ENCODE measurements at regions not wholly inside any gene's neighbourhood (a gene's known extent, or its start where the extent isn't known, plus 50 kb on each side); places are given as distances from the start of the nearest gene placed in this dataset.

DNA sequence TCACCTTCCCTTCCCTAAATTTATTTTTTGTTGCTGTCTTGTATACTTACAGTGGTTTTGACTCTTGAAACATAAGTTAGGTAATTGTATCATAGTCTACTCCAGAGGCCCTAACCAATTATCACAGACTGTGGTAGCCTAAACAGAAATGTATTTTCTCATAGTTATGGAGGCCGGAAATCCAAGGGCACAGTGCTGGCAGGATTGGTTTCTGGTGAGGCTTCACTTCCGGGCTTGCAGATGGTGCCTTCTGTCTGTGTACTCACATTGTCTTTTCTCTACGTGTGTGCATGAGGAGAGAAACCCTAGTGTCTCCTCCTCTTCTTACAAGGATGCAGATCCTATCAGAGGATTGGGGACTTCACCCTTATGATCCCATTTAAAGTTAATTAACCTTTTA, 290.2 kb upstream of the KCNMB2 start:
- TF ChIP-seq TP53 (CRISPR knock-in tag; IDR thresholded peaks at IDR 0.05) (no peak), SP1 (CRISPR knock-in tag; conservative IDR thresholded peaks at IDR 0.05) (no peak), FOXK1 (CRISPR knock-in tag; IDR thresholded peaks at IDR 0.05) (no peak), RELA (CRISPR knock-in tag; IDR thresholded peaks at IDR 0.05; ENCODE audit: borderline replicate concordance) (no peak)
- TF ChIP-seq, protein P1, sequence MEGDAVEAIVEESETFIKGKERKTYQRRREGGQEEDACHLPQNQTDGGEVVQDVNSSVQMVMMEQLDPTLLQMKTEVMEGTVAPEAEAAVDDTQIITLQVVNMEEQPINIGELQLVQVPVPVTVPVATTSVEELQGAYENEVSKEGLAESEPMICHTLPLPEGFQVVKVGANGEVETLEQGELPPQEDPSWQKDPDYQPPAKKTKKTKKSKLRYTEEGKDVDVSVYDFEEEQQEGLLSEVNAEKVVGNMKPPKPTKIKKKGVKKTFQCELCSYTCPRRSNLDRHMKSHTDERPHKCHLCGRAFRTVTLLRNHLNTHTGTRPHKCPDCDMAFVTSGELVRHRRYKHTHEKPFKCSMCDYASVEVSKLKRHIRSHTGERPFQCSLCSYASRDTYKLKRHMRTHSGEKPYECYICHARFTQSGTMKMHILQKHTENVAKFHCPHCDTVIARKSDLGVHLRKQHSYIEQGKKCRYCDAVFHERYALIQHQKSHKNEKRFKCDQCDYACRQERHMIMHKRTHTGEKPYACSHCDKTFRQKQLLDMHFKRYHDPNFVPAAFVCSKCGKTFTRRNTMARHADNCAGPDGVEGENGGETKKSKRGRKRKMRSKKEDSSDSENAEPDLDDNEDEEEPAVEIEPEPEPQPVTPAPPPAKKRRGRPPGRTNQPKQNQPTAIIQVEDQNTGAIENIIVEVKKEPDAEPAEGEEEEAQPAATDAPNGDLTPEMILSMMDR (IDR thresholded peaks at IDR 0.05), result no peak
- TF ChIP-seq, protein P2, sequence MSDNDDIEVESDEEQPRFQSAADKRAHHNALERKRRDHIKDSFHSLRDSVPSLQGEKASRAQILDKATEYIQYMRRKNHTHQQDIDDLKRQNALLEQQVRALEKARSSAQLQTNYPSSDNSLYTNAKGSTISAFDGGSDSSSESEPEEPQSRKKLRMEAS (CRISPR knock-in tag; IDR thresholded peaks at IDR 0.05), result no peak
- TF ChIP-seq, protein P3, sequence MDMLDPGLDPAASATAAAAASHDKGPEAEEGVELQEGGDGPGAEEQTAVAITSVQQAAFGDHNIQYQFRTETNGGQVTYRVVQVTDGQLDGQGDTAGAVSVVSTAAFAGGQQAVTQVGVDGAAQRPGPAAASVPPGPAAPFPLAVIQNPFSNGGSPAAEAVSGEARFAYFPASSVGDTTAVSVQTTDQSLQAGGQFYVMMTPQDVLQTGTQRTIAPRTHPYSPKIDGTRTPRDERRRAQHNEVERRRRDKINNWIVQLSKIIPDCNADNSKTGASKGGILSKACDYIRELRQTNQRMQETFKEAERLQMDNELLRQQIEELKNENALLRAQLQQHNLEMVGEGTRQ (CRISPR knock-in tag; IDR thresholded peaks at IDR 0.05), result no peak
